ENCODE measurements at regions not wholly inside any gene's neighbourhood (a gene's known extent, or its start where the extent isn't known, plus 50 kb on each side); places are given as distances from the start of the nearest gene placed in this dataset.

DNA sequence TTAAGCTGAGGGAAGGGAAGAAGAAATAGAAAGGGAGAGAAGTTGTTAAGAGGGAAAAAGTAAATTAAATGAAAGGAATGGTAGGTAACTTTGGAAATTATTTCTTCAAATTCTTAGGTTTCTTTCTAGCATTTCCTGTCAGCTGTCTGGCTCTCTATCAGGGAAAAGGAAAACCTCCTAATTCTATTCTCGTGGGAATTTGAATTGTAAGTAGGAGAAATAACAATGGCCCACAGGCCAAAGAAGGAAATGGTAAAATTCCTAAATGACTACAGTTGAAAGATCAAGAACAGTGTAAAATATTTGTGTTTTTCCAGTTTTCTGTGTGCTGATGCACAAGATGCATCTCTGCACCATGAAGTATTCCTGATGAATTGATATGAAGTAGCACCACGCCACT is 173.0 kb downstream of the IBTK start:
- DNase-seq (no peak), ATAC-seq (ENCODE audit: poor library complexity) (no peak)
- intact Hi-C loops (cut with DNase I) = no loop called here

GRCh38 chr6:82073484-82073883 is 174.1 kb downstream of the IBTK start:
- DNase-seq (no peak), ATAC-seq (ENCODE audit: poor library complexity) (no peak)
- intact Hi-C loops (cut with DNase I) = no loop called here

DNA sequence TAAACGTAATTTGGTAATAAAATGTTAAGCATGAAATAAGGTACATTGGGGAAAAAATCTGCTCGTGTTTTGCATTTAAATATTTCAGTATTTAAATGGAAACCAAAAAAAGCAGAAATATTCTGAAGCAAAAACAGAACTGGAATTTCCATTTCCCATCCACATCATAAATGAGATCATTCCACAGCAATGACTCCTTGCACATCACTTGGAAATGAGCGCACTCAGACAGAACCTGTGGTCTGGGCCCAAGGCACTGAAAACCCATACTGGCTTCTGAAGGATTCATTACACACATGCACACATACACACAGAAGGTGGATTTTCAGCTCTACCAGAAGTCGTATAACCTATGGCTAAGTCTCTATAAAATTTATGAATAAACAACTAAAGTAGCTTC is 174.8 kb downstream of the IBTK start:
- ATAC-seq (ENCODE audit: poor library complexity) = no peak
- intact Hi-C loops (cut with DNase I) = no loop called here
- no peak for DNase-seq

DNA sequence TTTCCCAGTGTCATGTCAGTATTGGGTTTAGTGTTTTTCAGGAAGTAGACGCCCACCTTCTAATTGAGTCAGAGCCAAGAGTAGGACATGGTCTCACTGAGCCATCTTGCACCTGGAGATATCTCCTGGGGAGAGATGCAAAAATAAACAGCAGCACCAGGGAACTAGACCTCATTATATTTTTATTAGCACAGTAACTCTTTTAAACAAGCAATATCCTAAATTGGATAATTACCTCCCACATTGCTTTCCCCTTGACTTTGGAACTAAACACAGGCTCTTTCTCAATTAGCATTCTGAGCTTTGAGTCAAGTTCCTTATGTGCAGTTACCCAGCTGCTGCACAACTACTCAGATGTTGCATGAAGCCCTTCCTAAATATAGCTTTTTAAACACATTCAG is 175.4 kb downstream of the IBTK start:
- intact Hi-C loops (cut with DNase I) = no loop called here
- DNase-seq = no peak
- no peak for ATAC-seq (ENCODE audit: poor library complexity)

GRCh38 chr6:82068721-82069120 is 178.8 kb downstream of the IBTK start:
- peak; percentile 28 for ATAC-seq (ENCODE audit: poor library complexity)
- no peak for DNase-seq
- intact Hi-C loops (cut with DNase I) = no loop called here

DNA sequence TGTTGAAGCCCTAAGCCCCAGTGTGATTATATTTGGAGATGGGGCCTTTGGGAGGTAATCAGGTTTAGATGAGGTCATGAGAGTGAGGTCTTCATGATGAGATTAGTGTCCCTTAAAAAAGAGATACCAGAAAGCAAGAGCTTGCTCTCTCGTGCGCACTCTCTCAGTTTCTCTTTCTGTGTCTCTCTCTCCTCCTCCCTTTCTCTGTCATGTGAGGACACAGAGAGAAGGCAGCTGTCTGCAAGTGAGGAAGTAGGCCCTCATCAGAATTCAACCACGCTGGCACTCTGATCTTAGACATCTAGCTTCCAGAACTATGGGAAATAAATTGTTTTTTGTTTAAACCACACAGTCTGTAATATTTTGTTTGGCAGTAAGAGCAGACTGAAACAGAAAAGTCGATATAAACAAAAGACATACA is 180.5 kb downstream of the IBTK start:
- no peak for DNase-seq
- intact Hi-C loops (cut with DNase I) = no loop called here

DNA sequence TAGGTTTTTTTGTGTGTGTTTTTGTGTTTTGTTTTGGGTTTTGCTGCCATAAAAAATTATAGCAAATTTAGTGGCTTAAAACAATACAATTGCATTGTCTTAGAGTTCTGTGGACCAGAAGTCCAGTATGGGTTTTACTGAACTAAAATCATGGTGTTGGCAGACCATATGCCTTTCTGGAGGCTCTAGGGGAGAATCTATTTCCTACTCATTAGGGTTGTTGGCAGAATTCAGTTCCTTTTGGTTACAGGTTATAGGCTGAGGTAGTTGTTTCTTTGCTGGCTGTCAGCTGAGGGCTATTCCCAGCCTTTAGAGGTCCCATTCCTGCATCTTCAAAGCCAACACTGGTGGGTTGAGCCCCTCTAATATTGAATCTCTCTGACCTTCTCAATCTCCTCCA is 181.3 kb downstream of the IBTK start:
- intact Hi-C loops (cut with DNase I) = no loop called here
- DNase-seq (no peak), ATAC-seq (ENCODE audit: poor library complexity) (no peak)

More for the DNA sequence above, 180.5 kb downstream of the IBTK start:
- peak; percentile 83 for ATAC-seq (ENCODE audit: poor library complexity)

- ATAC-seq (ENCODE audit: poor library complexity) = no peak
- DNase-seq = no peak
- intact Hi-C loops (cut with DNase I) = no loop called here
These were observed 184.0 kb downstream of the IBTK start for GRCh38 chr6:82063574-82063973.

GRCh38 chr6:82062219-82062618 is 185.3 kb downstream of the IBTK start:
- intact Hi-C loops (cut with DNase I) = no loop called here
- no peak for DNase-seq
- ATAC-seq (ENCODE audit: poor library complexity) = no peak

DNA sequence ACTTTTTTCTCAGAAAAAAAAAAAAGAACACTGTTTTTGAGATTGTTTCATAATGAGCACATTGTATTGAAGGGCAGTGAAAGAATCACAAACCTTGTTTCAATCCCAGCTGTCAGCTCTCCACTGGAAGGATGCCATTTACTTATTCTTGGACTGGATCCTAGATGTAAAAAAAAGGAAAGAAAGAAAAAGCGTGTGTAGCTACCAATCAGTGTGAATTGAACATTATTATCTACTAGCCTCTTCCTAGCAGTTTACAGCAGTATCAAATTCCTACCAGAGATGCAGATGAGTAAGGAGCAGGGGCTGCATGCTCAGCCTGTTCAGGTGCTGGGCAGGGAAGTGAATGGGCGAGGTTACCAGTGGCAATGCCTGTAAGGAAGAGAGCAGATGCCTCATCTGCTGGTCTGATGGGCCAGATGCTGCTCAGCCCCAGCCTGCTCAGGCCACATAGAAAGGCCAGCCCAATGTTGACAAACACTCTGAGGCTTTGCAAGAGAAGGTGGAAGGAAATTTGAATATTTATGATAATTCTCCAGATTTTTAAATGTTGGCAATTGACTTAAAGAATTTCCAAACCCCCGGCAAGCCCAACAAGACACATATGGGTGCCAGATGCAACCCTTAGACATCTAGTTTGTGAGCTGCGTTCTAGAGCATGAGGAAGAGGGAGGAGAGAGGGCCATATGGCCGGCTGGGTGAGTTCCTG is 189.5 kb downstream of the IBTK start:
- ATAC-seq (ENCODE audit: poor library complexity) = peak; percentile 80
- intact Hi-C loops (cut with DNase I) = loop anchor here (10.0 kb wide), 1 partner anchor 117 kb away; no protein-coding TSS in a partner anchor
- no peak for DNase-seq

GRCh38 chr6:82056567-82056966 is 191.0 kb downstream of the IBTK start:
- intact Hi-C loops (cut with DNase I) = loop anchor here (10.0 kb wide), 1 partner anchor 118 kb away; no protein-coding TSS in a partner anchor
- DNase-seq (no peak), ATAC-seq (ENCODE audit: poor library complexity) (no peak)

DNA sequence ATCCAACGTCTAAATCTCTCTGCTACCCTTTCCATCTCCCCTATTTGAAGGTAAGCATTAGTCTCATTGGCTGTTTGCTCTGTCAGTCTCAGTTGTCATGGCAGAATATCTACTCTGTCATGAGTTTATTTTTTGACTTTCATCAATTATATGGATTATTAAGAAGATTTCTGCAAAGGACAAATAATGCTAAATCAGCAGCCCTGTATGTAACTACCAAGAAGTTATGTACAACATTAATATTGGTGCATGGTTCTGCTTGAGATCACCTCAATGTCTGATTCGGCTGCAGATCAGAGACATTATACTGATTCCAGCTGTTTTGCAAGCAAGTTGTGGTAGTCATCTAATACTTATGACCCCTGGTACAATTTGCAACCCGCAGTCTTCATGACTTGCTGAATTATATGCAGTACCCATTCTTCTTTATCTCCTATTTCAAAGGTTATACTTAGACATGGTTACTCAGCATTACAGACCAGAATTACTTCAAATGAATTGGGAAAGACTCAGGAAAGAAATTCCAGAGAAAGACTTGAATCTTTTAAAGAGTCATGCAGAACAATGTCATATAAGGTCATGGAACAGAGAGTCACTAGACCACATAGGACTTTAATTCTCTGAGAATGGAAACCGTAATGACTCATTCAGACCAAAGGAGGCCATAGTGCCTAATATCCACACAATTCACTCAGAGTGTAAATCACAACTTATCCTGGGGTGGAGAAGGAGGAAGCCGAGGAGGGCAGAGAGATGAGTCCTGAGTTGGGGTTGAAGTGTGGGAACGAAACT is 201.4 kb downstream of the IBTK start:
- DNase-seq (no peak), ATAC-seq (ENCODE audit: poor library complexity) (no peak)
- intact Hi-C loops (cut with DNase I) = no loop called here

DNA sequence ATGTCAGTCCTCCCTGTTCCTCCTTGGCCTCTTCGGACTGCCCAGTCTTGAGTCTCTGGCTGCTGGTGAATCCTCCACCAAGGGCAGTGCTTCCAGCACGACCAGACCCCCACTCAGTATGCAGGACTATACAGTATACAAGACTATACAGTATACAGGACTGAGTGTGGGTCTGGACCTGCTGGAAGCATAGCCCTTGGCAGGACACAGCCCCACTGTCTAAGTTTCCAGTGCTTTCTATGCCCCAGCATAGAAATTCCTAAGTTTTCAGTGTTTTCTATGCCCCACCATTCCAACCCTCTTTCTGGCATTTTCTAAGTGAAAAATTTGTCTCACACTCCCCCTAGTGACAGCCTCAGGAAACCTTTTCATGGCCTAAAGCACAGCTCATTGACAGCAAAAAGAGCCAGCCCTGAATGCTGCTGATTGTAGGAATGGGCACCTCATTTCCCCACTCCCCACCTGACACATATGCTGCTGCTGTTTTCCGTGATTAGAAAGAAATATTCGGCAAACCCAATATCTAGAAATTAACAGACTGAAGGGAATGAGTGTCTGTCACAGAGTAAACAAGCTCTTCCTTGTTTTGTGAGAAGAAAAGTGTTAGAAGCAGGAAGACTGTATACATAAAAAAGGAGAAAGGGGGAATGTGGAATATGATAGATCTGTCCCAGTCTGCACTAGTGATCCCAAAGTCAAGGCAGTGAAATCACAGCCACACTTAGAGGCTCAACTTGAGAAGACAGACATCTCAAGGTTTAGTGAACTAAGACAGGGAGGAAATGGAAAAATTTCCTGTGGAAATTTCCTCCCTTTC is 206.9 kb downstream of the IBTK start:
- DNase-seq (no peak), ATAC-seq (ENCODE audit: poor library complexity) (peak; percentile 83)
- intact Hi-C loops (cut with DNase I) = no loop called here

GRCh38 chr6:82038631-82039030 is 208.9 kb downstream of the IBTK start:
- intact Hi-C loops (cut with DNase I) = no loop called here
- ATAC-seq (ENCODE audit: poor library complexity) = no peak
- no peak for DNase-seq

GRCh38 chr6:82035526-82035925 is 212.0 kb downstream of the IBTK start:
- ATAC-seq (ENCODE audit: poor library complexity) = no peak
- intact Hi-C loops (cut with DNase I) = no loop called here
- DNase-seq = no peak

- ATAC-seq (ENCODE audit: poor library complexity) = peak; percentile 84
- no peak for DNase-seq
- intact Hi-C loops (cut with DNase I) = no loop called here
These were observed 213.8 kb downstream of the IBTK start for GRCh38 chr6:82033631-82034211.

GRCh38 chr6:82032444-82032843 is 215.1 kb downstream of the IBTK start:
- ATAC-seq (ENCODE audit: poor library complexity) (no peak), DNase-seq (no peak)
- intact Hi-C loops (cut with DNase I) = no loop called here

- intact Hi-C loops (cut with DNase I) = no loop called here
- DNase-seq = no peak
- ATAC-seq (ENCODE audit: poor library complexity) = no peak
These were observed 216.6 kb downstream of the IBTK start for GRCh38 chr6:82030761-82031503.
